AG04449 (cell line): ENCODE measurements at regions not wholly inside any gene's neighbourhood (a gene's known extent, or its start where the extent isn't known, plus 50 kb on each side); places are given as distances from the start of the nearest gene placed in this dataset.
"Not testable (repeated sequence)": the region's sequence is repeated elsewhere in the genome, so short reads cannot be mapped to it uniquely, and the experiment has no call there.

Source experiments
- CTCF ChIA-PET: fragments of 350-600 bp; formaldehyde crosslinking; extraction: SDS; loops from one replicate; lab custom pipeline; 2021; ENCODE audit warnings: antibody characterized with exemption; lab: Yijun Ruan, JAX
- POLR2A ChIA-PET: fragments of 400-600, 350-600 bp; formaldehyde crosslinking; extraction: SDS; loops from one replicate; lab custom pipeline; 2020; ENCODE audit warnings: antibody characterized with exemption, inconsistent platforms; lab: Yijun Ruan, JAX
- DNase-seq: peaks from one replicate; pipeline ENCODE4 v3.0.0-alpha.2; 2010; ENCODE audit warnings: low read depth, low spot score
- H3K4me3 ChIP-seq: 2 replicates; pipeline ENCODE4 v1.5.1; 2011; ENCODE audit warnings: low read depth, mild to moderate bottlenecking, control low read depth, low read length
- TF ChIP-seq, protein P1 (sequence below): IDR thresholded peaks from one replicate; pipeline ENCODE4 v1.5.1; 2011; ENCODE audit warnings: mild to moderate bottlenecking, moderate library complexity, low read length, control low read depth, inconsistent platforms; ENCODE audit not compliant: insufficient read depth; ENCODE audit errors: missing control alignments

- ChIA-PET POLR2A (no interaction called here), CTCF (interaction anchor here (0.9 to 1.9 kb wide), 4 partner anchors 9 to 397 kb away, joined by 3 to 7 read pairs (median 4); no protein-coding TSS in a partner anchor)
- H3K4me3 ChIP-seq = no peak overlapping the region
- peak; percentile 69 for DNase-seq
- TF ChIP-seq, protein P1, sequence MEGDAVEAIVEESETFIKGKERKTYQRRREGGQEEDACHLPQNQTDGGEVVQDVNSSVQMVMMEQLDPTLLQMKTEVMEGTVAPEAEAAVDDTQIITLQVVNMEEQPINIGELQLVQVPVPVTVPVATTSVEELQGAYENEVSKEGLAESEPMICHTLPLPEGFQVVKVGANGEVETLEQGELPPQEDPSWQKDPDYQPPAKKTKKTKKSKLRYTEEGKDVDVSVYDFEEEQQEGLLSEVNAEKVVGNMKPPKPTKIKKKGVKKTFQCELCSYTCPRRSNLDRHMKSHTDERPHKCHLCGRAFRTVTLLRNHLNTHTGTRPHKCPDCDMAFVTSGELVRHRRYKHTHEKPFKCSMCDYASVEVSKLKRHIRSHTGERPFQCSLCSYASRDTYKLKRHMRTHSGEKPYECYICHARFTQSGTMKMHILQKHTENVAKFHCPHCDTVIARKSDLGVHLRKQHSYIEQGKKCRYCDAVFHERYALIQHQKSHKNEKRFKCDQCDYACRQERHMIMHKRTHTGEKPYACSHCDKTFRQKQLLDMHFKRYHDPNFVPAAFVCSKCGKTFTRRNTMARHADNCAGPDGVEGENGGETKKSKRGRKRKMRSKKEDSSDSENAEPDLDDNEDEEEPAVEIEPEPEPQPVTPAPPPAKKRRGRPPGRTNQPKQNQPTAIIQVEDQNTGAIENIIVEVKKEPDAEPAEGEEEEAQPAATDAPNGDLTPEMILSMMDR = no peak
Measured at GRCh38 chr14:71355324-71356201, 448.3 kb downstream of the PCNX1 start.

GRCh38 chr14:71358209-71358931 is 451.1 kb downstream of the PCNX1 start:
- TF ChIP-seq, protein P1 = no peak
- ChIA-PET POLR2A (no interaction called here), CTCF (interaction anchor here (1.0 kb wide), 1 partner anchor 395 kb away, joined by 3 read pairs; no protein-coding TSS in a partner anchor)
- no peak overlapping the region for H3K4me3 ChIP-seq
- DNase-seq = no peak

DNA sequence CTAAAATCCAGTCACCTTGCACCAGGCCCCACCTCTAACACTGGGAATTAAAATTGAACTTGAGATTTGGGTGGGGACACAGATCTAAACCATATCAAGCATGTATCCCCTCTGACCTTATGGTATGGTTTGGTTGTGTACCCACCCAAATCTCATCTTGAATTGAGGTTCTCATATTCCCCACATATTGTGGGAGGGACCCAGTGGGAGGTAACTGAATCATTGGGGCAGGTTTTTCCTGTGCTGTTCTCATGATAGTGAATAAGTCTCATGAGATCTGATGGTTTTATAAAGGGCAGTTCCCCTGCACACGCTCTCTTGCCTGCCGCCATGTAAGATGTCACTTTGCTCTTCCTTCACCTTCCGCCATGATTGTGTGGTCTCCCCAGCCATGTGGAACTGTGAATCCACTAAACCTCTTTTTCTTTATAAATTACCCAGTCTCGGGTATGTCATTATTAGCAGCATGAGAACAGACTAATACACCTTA is 451.7 kb downstream of the PCNX1 start:
- CTCF ChIA-PET, POLR2A ChIA-PET, DNase-seq, H3K4me3 ChIP-seq: not testable (repeated sequence)

- TF ChIP-seq, protein P1 = no peak
- no peak overlapping the region for H3K4me3 ChIP-seq
- POLR2A ChIA-PET = no interaction called here
- no peak for DNase-seq
- CTCF ChIA-PET = interaction anchor here (0.7 to 1.1 kb wide), 2 partner anchors 10 to 18 kb away, joined by 3 read pairs; no protein-coding TSS in a partner anchor
Measured at GRCh38 chr14:71359823-71360222, 452.6 kb downstream of the PCNX1 start.

- TF ChIP-seq, protein P1 = no peak
- ChIA-PET CTCF (interaction anchor here (1.5 kb wide), 1 partner anchor 392 kb away, joined by 4 read pairs; no protein-coding TSS in a partner anchor), POLR2A (no interaction called here)
- no peak overlapping the region for H3K4me3 ChIP-seq
- DNase-seq = no peak
Measured at GRCh38 chr14:71361336-71361735, 454.1 kb downstream of the PCNX1 start.

GRCh38 chr14:71361874-71362273 is 454.6 kb downstream of the PCNX1 start:
- ChIA-PET POLR2A (no interaction called here), CTCF (interaction anchor here (1.5 kb wide), 1 partner anchor 391 kb away, joined by 4 read pairs; no protein-coding TSS in a partner anchor)
- TF ChIP-seq, protein P1 = no peak
- H3K4me3 ChIP-seq = no peak overlapping the region
- no peak for DNase-seq
